ENCODE measurements at regions not wholly inside any gene's neighbourhood (a gene's known extent, or its start where the extent isn't known, plus 50 kb on each side); places are given as distances from the start of the nearest gene placed in this dataset.

DNA sequence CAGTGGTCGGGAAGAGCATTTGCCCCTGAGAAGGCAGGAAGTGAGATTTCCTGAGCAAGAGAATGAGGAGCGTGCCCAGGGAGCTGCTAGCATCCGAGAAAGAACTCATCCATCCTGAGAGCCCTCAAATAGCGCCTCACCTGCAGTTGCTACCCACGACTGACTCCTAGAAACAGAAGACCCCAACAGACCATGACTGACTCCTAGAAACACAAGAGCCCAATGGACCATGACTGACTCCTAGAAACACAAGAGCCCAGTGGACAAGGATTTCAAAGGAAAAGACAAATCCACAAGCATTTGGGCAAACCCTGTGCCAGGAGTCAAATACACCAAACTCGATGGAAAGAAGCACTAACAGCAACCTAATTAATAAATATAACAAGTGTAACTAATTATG lies 575.2 kb upstream of the FRG1 start:
- no peak for TF ChIP-seq CTCF (IDR thresholded peaks at IDR 0.05; ENCODE audit: low read length)
- TF ChIP-seq EZH2phosphoT487 (IDR thresholded peaks at IDR 0.05; ENCODE audit: low read length) = no peak
